HEK293 (cell line): ENCODE measurements at regions not wholly inside any gene's neighbourhood (a gene's known extent, or its start where the extent isn't known, plus 50 kb on each side); places are given as distances from the start of the nearest gene placed in this dataset.

Source experiments
- CTCF ChIA-PET: fragments of 350-600 bp; formaldehyde crosslinking; extraction: SDS; loops from one replicate; lab custom pipeline; 2021; ENCODE audit warnings: antibody characterized with exemption; lab: Yijun Ruan, JAX
- POLR2A ChIA-PET: fragments of 300-600 bp; formaldehyde crosslinking; extraction: SDS; loops from one replicate; lab custom pipeline; 2020; ENCODE audit warnings: antibody characterized with exemption, inconsistent platforms; lab: Yijun Ruan, JAX
- H3K27ac ChIP-seq: fragments of 200-500 bp; sonication (Bioruptor generic); 2 replicates; pipeline ENCODE4 v1.5.1; 2014; ENCODE audit warnings: low read depth, low read length, control low read depth, inconsistent platforms; ENCODE audit errors: extremely low read depth
- H3K36me3 ChIP-seq, 2 experiments: fragments of 200-500 bp in 1 of 2; sonication (Bioruptor generic) in 1 of 2; 1 replicate in 1 of 2; 2 replicates in 1 of 2; pipeline ENCODE4 v1.5.1; 2014 to 2017; ENCODE audit warnings: inconsistent platforms in 2 of 2, low read length in 2 of 2; ENCODE audit not compliant: control insufficient read depth in 2 of 2, insufficient read depth in 1 of 2
- H3K4me1 ChIP-seq: fragments of 200-500 bp; sonication (Bioruptor generic); 2 replicates; pipeline ENCODE4 v1.5.1; 2014; ENCODE audit warnings: mild to moderate bottlenecking, low read length, inconsistent platforms; ENCODE audit not compliant: control insufficient read depth, insufficient read depth
- H3K4me3 ChIP-seq: 2 replicates; pipeline ENCODE4 v1.5.1; 2011; ENCODE audit warnings: low read depth, mild to moderate bottlenecking, control low read depth, low read length, moderate library complexity
- H3K9me3 ChIP-seq: fragments of 200-500 bp; sonication (Bioruptor generic); 2 replicates; pipeline ENCODE4 v1.5.1; 2014; ENCODE audit warnings: low read depth, low read length, inconsistent platforms; ENCODE audit not compliant: control insufficient read depth, insufficient read depth
- FEZF1 ChIP-seq: fragments of 450-650 bp; formaldehyde crosslinking; IDR thresholded peaks from 2 replicates; pipeline ENCODE4 v1.5.1; 2016; ENCODE audit warnings: missing biosample characterization, missing genetic modification characterization
- HOXC10 ChIP-seq: sonication (generic); formaldehyde crosslinking; IDR thresholded peaks from 2 replicates; pipeline ENCODE4 v1.8.1; 2023; ENCODE audit warnings: mild to moderate bottlenecking, missing genetic modification reagents
- KLF8 ChIP-seq: fragments of 450-650 bp; formaldehyde crosslinking; IDR thresholded peaks from 2 replicates; pipeline ENCODE4 v1.5.1; 2016; ENCODE audit warnings: missing biosample characterization, missing genetic modification characterization
- MEIS1 ChIP-seq: sonication (generic); formaldehyde crosslinking; IDR thresholded peaks from 2 replicates; pipeline ENCODE4 v1.8.1; 2022; ENCODE audit warnings: missing genetic modification reagents, mild to moderate bottlenecking, borderline replicate concordance
- RBAK ChIP-seq: fragments of 450-650 bp; formaldehyde crosslinking; IDR thresholded peaks from 2 replicates; pipeline ENCODE4 v1.5.1; 2016; ENCODE audit warnings: missing biosample characterization, missing genetic modification characterization
- REPIN1 ChIP-seq: fragments of 450-650 bp; formaldehyde crosslinking; IDR thresholded peaks from 2 replicates; pipeline ENCODE4 v1.5.1; 2017; ENCODE audit warnings: missing biosample characterization, missing genetic modification characterization, low read depth
- SALL2 ChIP-seq: fragments of 450-650 bp; formaldehyde crosslinking; IDR thresholded peaks from 2 replicates; pipeline ENCODE4 v1.5.0; 2017; ENCODE audit warnings: missing biosample characterization, mild to moderate bottlenecking, missing genetic modification characterization, borderline replicate concordance
- ZBTB1 ChIP-seq: fragments of 450-650 bp; formaldehyde crosslinking; IDR thresholded peaks from 2 replicates; pipeline ENCODE4 v1.5.1; 2016; ENCODE audit warnings: missing biosample characterization, missing genetic modification characterization
- ZFP41 ChIP-seq: fragments of 450-650 bp; formaldehyde crosslinking; IDR thresholded peaks from 2 replicates; pipeline ENCODE4 v1.5.1; 2016; ENCODE audit warnings: missing biosample characterization, missing genetic modification characterization, borderline replicate concordance
- ZFP69B ChIP-seq: fragments of 450-650 bp; formaldehyde crosslinking; IDR thresholded peaks from 2 replicates; pipeline ENCODE4 v1.5.1; 2016; ENCODE audit warnings: missing biosample characterization, missing genetic modification characterization
- ZNF140 ChIP-seq: fragments of 450-650 bp; formaldehyde crosslinking; IDR thresholded peaks from 2 replicates; pipeline ENCODE4 v1.5.1; 2016; ENCODE audit warnings: missing biosample characterization, missing genetic modification characterization
- ZNF174 ChIP-seq: fragments of 450-650 bp; formaldehyde crosslinking; IDR thresholded peaks from 2 replicates; pipeline ENCODE4 v1.5.0; 2017; ENCODE audit warnings: missing biosample characterization, mild to moderate bottlenecking, missing genetic modification characterization
- ZNF223 ChIP-seq: fragments of 450-650 bp; formaldehyde crosslinking; IDR thresholded peaks from 2 replicates; pipeline ENCODE4 v1.5.1; 2016; ENCODE audit warnings: missing biosample characterization, missing genetic modification characterization
- ZNF37A ChIP-seq: fragments of 450-650 bp; IDR thresholded peaks from 2 replicates; pipeline ENCODE4 v1.5.1; 2018; ENCODE audit warnings: missing biosample characterization, missing genetic modification characterization
- ZNF530 ChIP-seq: fragments of 450-650 bp; formaldehyde crosslinking; IDR thresholded peaks from 2 replicates; pipeline ENCODE4 v1.5.1; 2016; ENCODE audit warnings: low read depth, missing biosample characterization, missing genetic modification characterization
- ZNF670 ChIP-seq: fragments of 450-650 bp; formaldehyde crosslinking; IDR thresholded peaks from 2 replicates; pipeline ENCODE4 v1.5.1; 2016; ENCODE audit warnings: missing biosample characterization, missing genetic modification characterization, low read depth
- ZNF776 ChIP-seq: fragments of 450-650 bp; formaldehyde crosslinking; IDR thresholded peaks from 2 replicates; pipeline ENCODE4 v1.5.0; 2017; ENCODE audit warnings: missing biosample characterization, missing genetic modification characterization, borderline replicate concordance
- TF ChIP-seq, protein P1 (sequence below): fragments of 450-650 bp; formaldehyde crosslinking; IDR thresholded peaks from 2 replicates; pipeline ENCODE4 v1.5.1; 2016; ENCODE audit warnings: missing biosample characterization, missing genetic modification characterization
- TF ChIP-seq, protein P2 (sequence below): fragments of 450-650 bp; formaldehyde crosslinking; IDR thresholded peaks from 2 replicates; pipeline ENCODE4 v1.5.0; 2017; ENCODE audit warnings: missing biosample characterization, missing genetic modification characterization, borderline replicate concordance
- TF ChIP-seq, protein P3 (sequence below): fragments of 450-650 bp; formaldehyde crosslinking; IDR thresholded peaks from 2 replicates; pipeline ENCODE4 v1.5.1; 2016; ENCODE audit warnings: missing biosample characterization, missing genetic modification characterization
- TF ChIP-seq, protein P4 (sequence below): fragments of 450-650 bp; formaldehyde crosslinking; IDR thresholded peaks from 2 replicates; pipeline ENCODE4 v1.5.1; 2016; ENCODE audit warnings: missing biosample characterization, missing genetic modification characterization
- TF ChIP-seq, protein P5 (sequence below): fragments of 450-650 bp; formaldehyde crosslinking; IDR thresholded peaks from 2 replicates; pipeline ENCODE4 v1.5.1; 2016; ENCODE audit warnings: missing biosample characterization, missing genetic modification characterization
- TF ChIP-seq, protein P6 (sequence below): fragments of 450-650 bp; formaldehyde crosslinking; IDR thresholded peaks from 2 replicates; pipeline ENCODE4 v1.5.1; 2017; ENCODE audit warnings: missing biosample characterization, missing genetic modification characterization
- TF ChIP-seq, protein P7 (sequence below): fragments of 450-650 bp; IDR thresholded peaks from 2 replicates; pipeline ENCODE4 v1.5.1; 2018; ENCODE audit warnings: missing biosample characterization, missing genetic modification characterization

DNA sequence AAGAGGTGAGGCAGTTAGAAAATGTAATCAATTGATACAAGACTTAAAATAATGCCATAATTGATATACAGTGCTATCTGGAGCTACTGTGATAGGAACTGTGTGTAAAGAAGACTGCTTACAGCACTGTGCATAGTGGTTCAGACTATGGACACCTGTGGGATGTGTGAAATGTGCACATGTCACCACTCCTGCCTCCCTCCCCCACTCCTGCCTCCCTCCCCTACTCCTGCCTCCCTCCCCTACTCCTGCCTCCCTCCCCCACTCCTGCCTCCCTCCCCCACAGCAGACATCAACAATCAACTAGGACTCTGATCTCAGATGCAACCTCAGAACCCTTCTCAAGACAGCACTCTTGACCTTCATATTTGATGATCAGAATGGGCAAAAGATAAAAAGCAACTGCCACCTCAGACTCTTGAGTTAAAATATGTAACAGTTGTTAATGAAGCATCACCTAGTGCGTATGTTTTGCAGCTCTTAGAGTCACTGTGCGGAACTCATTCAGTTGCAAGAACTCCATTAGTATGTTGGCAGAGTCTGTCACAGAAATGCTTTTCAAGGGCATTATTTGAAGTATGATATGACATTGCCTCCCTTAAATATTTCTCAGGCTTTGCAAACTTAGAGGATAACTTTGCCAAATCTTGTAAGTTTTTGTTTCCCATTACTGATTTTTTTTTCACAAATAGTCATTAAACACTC, 255.2 kb upstream of the DDHD1 start (continued):
- TF ChIP-seq, protein P1, sequence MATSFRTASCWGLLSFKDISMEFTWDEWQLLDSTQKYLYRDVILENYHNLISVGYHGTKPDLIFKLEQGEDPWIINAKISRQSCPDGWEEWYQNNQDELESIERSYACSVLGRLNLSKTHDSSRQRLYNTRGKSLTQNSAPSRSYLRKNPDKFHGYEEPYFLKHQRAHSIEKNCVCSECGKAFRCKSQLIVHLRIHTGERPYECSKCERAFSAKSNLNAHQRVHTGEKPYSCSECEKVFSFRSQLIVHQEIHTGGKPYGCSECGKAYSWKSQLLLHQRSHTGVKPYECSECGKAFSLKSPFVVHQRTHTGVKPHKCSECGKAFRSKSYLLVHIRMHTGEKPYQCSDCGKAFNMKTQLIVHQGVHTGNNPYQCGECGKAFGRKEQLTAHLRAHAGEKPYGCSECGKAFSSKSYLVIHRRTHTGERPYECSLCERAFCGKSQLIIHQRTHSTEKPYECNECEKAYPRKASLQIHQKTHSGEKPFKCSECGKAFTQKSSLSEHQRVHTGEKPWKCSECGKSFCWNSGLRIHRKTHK, result no peak
- TF ChIP-seq ZFP41 (tag by site-specific recombination), result no peak
- no peak for TF ChIP-seq ZNF223
- TF ChIP-seq FEZF1 (tag by site-specific recombination), result no peak
- no peak for TF ChIP-seq MEIS1
- no peak for TF ChIP-seq ZNF140 (tag by site-specific recombination)
- no peak for TF ChIP-seq ZNF37A (tag by site-specific recombination)
- TF ChIP-seq, protein P2, sequence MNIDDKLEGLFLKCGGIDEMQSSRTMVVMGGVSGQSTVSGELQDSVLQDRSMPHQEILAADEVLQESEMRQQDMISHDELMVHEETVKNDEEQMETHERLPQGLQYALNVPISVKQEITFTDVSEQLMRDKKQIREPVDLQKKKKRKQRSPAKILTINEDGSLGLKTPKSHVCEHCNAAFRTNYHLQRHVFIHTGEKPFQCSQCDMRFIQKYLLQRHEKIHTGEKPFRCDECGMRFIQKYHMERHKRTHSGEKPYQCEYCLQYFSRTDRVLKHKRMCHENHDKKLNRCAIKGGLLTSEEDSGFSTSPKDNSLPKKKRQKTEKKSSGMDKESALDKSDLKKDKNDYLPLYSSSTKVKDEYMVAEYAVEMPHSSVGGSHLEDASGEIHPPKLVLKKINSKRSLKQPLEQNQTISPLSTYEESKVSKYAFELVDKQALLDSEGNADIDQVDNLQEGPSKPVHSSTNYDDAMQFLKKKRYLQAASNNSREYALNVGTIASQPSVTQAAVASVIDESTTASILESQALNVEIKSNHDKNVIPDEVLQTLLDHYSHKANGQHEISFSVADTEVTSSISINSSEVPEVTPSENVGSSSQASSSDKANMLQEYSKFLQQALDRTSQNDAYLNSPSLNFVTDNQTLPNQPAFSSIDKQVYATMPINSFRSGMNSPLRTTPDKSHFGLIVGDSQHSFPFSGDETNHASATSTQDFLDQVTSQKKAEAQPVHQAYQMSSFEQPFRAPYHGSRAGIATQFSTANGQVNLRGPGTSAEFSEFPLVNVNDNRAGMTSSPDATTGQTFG (tag by site-specific recombination), result no peak

DNA sequence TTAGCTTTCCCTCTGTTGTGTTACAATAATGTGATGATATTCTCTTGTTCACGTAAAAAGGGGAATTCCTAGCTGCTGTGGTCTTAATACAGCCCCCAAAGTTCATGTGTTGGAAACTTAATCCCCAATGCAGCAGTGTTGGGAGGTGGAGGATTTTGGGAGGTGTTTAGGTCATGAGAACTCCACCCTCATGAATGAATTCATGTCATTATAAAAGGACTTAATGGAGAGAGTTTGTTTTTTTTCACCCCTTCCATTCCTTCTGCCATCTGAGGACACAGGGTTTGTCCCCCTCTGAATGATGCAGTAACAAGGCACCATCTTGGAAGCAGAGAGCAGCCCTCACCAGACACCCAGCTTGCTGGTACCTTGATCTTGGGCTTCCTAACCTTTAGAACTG, 253.4 kb upstream of the DDHD1 start:
- TF ChIP-seq ZFP69B (no peak), SALL2 (tag by site-specific recombination) (no peak), REPIN1 (no peak), ZNF174 (tag by site-specific recombination) (no peak), ZBTB1 (tag by site-specific recombination) (no peak), ZNF670 (no peak), ZNF530 (tag by site-specific recombination) (no peak), RBAK (tag by site-specific recombination) (no peak), ZNF776 (no peak), KLF8 (no peak), HOXC10 (CRISPR knock-in tag) (no peak)
- TF ChIP-seq, protein P3, sequence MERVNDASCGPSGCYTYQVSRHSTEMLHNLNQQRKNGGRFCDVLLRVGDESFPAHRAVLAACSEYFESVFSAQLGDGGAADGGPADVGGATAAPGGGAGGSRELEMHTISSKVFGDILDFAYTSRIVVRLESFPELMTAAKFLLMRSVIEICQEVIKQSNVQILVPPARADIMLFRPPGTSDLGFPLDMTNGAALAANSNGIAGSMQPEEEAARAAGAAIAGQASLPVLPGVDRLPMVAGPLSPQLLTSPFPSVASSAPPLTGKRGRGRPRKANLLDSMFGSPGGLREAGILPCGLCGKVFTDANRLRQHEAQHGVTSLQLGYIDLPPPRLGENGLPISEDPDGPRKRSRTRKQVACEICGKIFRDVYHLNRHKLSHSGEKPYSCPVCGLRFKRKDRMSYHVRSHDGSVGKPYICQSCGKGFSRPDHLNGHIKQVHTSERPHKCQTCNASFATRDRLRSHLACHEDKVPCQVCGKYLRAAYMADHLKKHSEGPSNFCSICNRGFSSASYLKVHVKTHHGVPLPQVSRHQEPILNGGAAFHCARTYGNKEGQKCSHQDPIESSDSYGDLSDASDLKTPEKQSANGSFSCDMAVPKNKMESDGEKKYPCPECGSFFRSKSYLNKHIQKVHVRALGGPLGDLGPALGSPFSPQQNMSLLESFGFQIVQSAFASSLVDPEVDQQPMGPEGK (tag by site-specific recombination), result no peak
- TF ChIP-seq, protein P4, sequence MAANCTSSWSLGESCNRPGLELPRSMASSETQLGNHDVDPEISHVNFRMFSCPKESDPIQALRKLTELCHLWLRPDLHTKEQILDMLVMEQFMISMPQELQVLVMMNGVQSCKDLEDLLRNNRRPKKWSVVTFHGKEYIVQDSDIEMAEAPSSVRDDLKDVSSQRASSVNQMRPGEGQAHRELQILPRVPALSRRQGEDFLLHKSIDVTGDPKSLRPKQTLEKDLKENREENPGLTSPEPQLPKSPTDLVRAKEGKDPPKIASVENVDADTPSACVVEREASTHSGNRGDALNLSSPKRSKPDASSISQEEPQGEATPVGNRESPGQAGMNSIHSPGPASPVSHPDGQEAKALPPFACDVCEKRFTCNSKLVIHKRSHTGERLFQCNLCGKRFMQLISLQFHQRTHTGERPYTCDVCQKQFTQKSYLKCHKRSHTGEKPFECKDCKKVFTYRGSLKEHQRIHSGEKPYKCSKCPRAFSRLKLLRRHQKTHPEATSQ (tag by site-specific recombination), result no peak
- TF ChIP-seq, protein P5, sequence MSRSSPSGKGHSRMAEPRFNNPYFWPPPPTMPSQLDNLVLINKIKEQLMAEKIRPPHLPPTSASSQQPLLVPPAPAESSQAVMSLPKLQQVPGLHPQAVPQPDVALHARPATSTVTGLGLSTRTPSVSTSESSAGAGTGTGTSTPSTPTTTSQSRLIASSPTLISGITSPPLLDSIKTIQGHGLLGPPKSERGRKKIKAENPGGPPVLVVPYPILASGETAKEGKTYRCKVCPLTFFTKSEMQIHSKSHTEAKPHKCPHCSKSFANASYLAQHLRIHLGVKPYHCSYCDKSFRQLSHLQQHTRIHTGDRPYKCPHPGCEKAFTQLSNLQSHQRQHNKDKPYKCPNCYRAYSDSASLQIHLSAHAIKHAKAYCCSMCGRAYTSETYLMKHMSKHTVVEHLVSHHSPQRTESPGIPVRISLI (tag by site-specific recombination), result no peak
- TF ChIP-seq, protein P6, sequence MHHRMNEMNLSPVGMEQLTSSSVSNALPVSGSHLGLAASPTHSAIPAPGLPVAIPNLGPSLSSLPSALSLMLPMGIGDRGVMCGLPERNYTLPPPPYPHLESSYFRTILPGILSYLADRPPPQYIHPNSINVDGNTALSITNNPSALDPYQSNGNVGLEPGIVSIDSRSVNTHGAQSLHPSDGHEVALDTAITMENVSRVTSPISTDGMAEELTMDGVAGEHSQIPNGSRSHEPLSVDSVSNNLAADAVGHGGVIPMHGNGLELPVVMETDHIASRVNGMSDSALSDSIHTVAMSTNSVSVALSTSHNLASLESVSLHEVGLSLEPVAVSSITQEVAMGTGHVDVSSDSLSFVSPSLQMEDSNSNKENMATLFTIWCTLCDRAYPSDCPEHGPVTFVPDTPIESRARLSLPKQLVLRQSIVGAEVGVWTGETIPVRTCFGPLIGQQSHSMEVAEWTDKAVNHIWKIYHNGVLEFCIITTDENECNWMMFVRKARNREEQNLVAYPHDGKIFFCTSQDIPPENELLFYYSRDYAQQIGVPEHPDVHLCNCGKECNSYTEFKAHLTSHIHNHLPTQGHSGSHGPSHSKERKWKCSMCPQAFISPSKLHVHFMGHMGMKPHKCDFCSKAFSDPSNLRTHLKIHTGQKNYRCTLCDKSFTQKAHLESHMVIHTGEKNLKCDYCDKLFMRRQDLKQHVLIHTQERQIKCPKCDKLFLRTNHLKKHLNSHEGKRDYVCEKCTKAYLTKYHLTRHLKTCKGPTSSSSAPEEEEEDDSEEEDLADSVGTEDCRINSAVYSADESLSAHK (tag by site-specific recombination), result no peak
- TF ChIP-seq, protein P7, sequence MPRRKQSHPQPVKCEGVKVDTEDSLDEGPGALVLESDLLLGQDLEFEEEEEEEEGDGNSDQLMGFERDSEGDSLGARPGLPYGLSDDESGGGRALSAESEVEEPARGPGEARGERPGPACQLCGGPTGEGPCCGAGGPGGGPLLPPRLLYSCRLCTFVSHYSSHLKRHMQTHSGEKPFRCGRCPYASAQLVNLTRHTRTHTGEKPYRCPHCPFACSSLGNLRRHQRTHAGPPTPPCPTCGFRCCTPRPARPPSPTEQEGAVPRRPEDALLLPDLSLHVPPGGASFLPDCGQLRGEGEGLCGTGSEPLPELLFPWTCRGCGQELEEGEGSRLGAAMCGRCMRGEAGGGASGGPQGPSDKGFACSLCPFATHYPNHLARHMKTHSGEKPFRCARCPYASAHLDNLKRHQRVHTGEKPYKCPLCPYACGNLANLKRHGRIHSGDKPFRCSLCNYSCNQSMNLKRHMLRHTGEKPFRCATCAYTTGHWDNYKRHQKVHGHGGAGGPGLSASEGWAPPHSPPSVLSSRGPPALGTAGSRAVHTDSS (tag by site-specific recombination), result no peak
- POLR2A ChIA-PET, result no interaction called here
- CTCF ChIA-PET, result no interaction called here
- Histone ChIP-seq H3K4me3 (no peak overlapping the region), H3K36me3 (no peaks in the 10 kb centered on the region), H3K27ac (no peak overlapping the region), H3K4me1 (no peaks in the 10 kb centered on the region), H3K9me3 (no peaks in the 10 kb centered on the region)
